ENCODE measurements at regions not wholly inside any gene's neighbourhood (a gene's known extent, or its start where the extent isn't known, plus 50 kb on each side); places are given as distances from the start of the nearest gene placed in this dataset.

- Mint-ChIP-seq H3K9me3 (peaks cover 7 to 43% (median 17%) of the 10 kb centered on the region in 11 donors), H3K4me3 (no peak overlapping the region), H3K4me1 (no peaks in the 10 kb centered on the region), H3K27me3 (peaks cover 0 to 4% (median 0%) of the 10 kb centered on the region in 5 donors), H3K27ac (no peak overlapping the region), H3K36me3 (peaks cover 0 to 3% (median 0%) of the 10 kb centered on the region in 5 donors)
- H3K27ac ChIP-seq (ENCODE audit: low read depth, low read length): no peak overlapping the region
- DNase-seq (no peak), ATAC-seq (no peak)
- no peaks in the 10 kb centered on the region for H3K9me3 ChIP-seq (ENCODE audit: control insufficient read depth in 2 of 3, low read length in 3 of 3)
- H3K27me3 ChIP-seq (ENCODE audit: control insufficient read depth in 2 of 2, insufficient read depth in 2 of 2, low read length in 2 of 2): no peaks in the 10 kb centered on the region
- POLR2A ChIA-PET: no interaction called here
- intact Hi-C loops (cut with micrococcal nuclease): no loop called here
- CTCF ChIA-PET: no interaction called here
- no peaks in the 10 kb centered on the region for H3K4me1 ChIP-seq (ENCODE audit: control insufficient read depth in 2 of 2, insufficient read depth in 2 of 2, low read length in 2 of 2)
- H3K36me3 ChIP-seq (ENCODE audit: control insufficient read depth in 2 of 3, insufficient read depth in 3 of 3, low read length in 3 of 3): no peaks in the 10 kb centered on the region
- H3K4me3 ChIP-seq (ENCODE audit: low read length): no peak overlapping the region
These were observed 297.0 kb upstream of the TAS2R1 start for GRCh38 chr5:9927106-9927505.

DNA sequence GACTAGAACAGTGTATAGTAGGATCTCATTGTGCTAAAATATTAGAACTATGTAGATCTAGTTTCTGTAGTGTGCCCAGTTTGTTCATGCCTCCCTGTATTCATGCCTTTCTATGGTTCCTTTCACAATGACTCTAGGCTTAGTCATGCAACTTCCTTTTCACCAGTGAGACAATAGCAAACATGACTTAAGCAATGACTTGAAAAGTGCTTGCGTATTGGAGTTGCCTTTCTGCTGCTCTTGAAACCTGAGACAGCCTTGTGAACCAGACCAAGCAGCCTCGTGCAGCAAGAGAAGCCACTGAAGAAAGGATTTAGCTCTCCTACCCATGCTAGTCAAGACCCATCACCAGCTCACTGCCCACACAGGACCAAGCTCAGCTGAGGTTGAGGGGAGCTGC, 294.5 kb upstream of the TAS2R1 start:
- H3K27me3 Mint-ChIP-seq: no peaks in the 10 kb centered on the region

DNA sequence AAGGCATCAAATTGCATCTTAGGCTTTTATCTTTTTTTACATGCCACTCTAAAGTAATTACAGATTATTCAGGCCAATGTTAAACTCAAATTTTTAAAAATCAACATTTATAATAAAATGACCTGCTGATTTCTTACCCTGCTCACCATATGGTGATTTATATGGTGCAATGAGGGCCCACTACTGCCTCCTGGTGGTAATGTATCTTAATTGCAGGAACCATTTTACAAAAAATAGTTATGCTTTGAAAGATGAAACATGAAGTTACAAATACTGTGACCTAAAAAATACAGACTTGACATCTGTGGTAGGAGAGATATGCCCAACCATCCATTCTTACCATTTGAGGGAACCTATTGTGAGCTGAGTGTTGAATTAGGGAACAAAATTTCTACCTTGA, 292.6 kb upstream of the TAS2R1 start:
- POLR2A ChIA-PET: no interaction called here
- Histone ChIP-seq H3K27ac (ENCODE audit: low read depth, low read length) (no peak overlapping the region), H3K4me1 (ENCODE audit: control insufficient read depth in 2 of 2, insufficient read depth in 2 of 2, low read length in 2 of 2) (no peaks in the 10 kb centered on the region), H3K9me3 (ENCODE audit: control insufficient read depth in 2 of 3, low read length in 3 of 3) (no peaks in the 10 kb centered on the region), H3K27me3 (ENCODE audit: control insufficient read depth in 2 of 2, insufficient read depth in 2 of 2, low read length in 2 of 2) (no peaks in the 10 kb centered on the region), H3K4me3 (ENCODE audit: low read length) (no peak overlapping the region), H3K36me3 (ENCODE audit: control insufficient read depth in 2 of 3, insufficient read depth in 3 of 3, low read length in 3 of 3) (no peaks in the 10 kb centered on the region)
- no peaks in the 10 kb centered on the region for H3K4me1 Mint-ChIP-seq
- intact Hi-C loops (cut with micrococcal nuclease): no loop called here
- no peaks in the 10 kb centered on the region for H3K36me3 Mint-ChIP-seq
- H3K27ac Mint-ChIP-seq: no peak overlapping the region
- no peaks in the 10 kb centered on the region for H3K27me3 Mint-ChIP-seq
- CTCF ChIA-PET: no interaction called here
- peaks cover 8 to 48% (median 16%) of the 10 kb centered on the region in 11 donors for H3K9me3 Mint-ChIP-seq
- no peak for DNase-seq
- no peak overlapping the region for H3K4me3 Mint-ChIP-seq
- ATAC-seq: no peak

More for the DNA sequence above, 294.5 kb upstream of the TAS2R1 start:
- ChIA-PET POLR2A (no interaction called here), CTCF (no interaction called here)
- no peaks in the 10 kb centered on the region for H3K4me1 Mint-ChIP-seq
- DNase-seq (no peak), ATAC-seq (no peak)
- Histone ChIP-seq H3K9me3 (ENCODE audit: control insufficient read depth in 2 of 3, low read length in 3 of 3) (no peaks in the 10 kb centered on the region), H3K27me3 (ENCODE audit: control insufficient read depth in 2 of 2, insufficient read depth in 2 of 2, low read length in 2 of 2) (no peaks in the 10 kb centered on the region), H3K4me3 (ENCODE audit: low read length) (no peak overlapping the region), H3K4me1 (ENCODE audit: control insufficient read depth in 2 of 2, insufficient read depth in 2 of 2, low read length in 2 of 2) (no peaks in the 10 kb centered on the region), H3K27ac (ENCODE audit: low read depth, low read length) (no peak overlapping the region), H3K36me3 (ENCODE audit: control insufficient read depth in 2 of 3, insufficient read depth in 3 of 3, low read length in 3 of 3) (no peaks in the 10 kb centered on the region)
- H3K36me3 Mint-ChIP-seq: no peaks in the 10 kb centered on the region
- H3K27ac Mint-ChIP-seq: no peak overlapping the region
- H3K9me3 Mint-ChIP-seq: peaks cover 8 to 54% (median 16%) of the 10 kb centered on the region in 11 donors
- intact Hi-C loops (cut with micrococcal nuclease): no loop called here
- H3K4me3 Mint-ChIP-seq: no peak overlapping the region

DNA sequence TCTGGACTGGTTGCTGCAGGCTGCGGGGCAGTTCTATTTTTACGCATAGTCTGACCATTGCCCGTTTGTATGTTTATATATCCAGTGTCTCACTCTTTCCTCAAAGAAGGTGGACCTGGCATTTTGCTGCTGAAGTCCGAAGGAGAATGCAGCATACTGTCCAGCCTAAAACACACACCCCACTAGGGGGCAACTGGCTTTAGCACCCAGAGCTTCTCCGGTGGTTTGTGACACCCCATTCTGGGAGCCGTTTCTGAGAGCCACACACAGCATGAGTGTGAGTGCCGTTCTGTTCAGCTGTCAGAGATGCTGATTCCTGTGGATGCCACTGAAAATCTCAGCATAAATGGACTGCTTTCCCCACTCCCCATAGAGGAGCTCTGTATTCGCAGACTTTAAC, 290.5 kb upstream of the TAS2R1 start:
- no peak for ATAC-seq
- ChIA-PET CTCF (no interaction called here), POLR2A (no interaction called here)
- Histone ChIP-seq H3K27ac (ENCODE audit: low read depth, low read length) (no peak overlapping the region), H3K36me3 (ENCODE audit: control insufficient read depth in 2 of 3, insufficient read depth in 3 of 3, low read length in 3 of 3) (no peaks in the 10 kb centered on the region), H3K4me1 (ENCODE audit: control insufficient read depth in 2 of 2, insufficient read depth in 2 of 2, low read length in 2 of 2) (no peaks in the 10 kb centered on the region), H3K4me3 (ENCODE audit: low read length) (no peak overlapping the region), H3K9me3 (ENCODE audit: control insufficient read depth in 2 of 3, low read length in 3 of 3) (no peaks in the 10 kb centered on the region), H3K27me3 (ENCODE audit: control insufficient read depth in 2 of 2, insufficient read depth in 2 of 2, low read length in 2 of 2) (no peaks in the 10 kb centered on the region)
- Mint-ChIP-seq H3K36me3 (no peaks in the 10 kb centered on the region), H3K27me3 (no peaks in the 10 kb centered on the region), H3K9me3 (peaks cover 8 to 53% (median 13%) of the 10 kb centered on the region in 11 donors), H3K27ac (no peak overlapping the region), H3K4me3 (no peak overlapping the region), H3K4me1 (no peaks in the 10 kb centered on the region)
- intact Hi-C loops (cut with micrococcal nuclease): no loop called here
- no peak for DNase-seq

- POLR2A ChIA-PET: no interaction called here
- Mint-ChIP-seq H3K4me3 (no peak overlapping the region), H3K4me1 (no peaks in the 10 kb centered on the region), H3K27me3 (no peaks in the 10 kb centered on the region), H3K9me3 (peaks cover 2 to 41% (median 8%) of the 10 kb centered on the region in 11 donors), H3K36me3 (no peaks in the 10 kb centered on the region), H3K27ac (no peak overlapping the region)
- H3K9me3 ChIP-seq (ENCODE audit: control insufficient read depth in 2 of 3, low read length in 3 of 3): no peaks in the 10 kb centered on the region
- no peaks in the 10 kb centered on the region for H3K27me3 ChIP-seq (ENCODE audit: control insufficient read depth in 2 of 2, insufficient read depth in 2 of 2, low read length in 2 of 2)
- CTCF ChIA-PET: no interaction called here
- no peak for ATAC-seq
- no peaks in the 10 kb centered on the region for H3K36me3 ChIP-seq (ENCODE audit: control insufficient read depth in 2 of 3, insufficient read depth in 3 of 3, low read length in 3 of 3)
- no peak overlapping the region for H3K27ac ChIP-seq (ENCODE audit: low read depth, low read length)
- intact Hi-C loops (cut with micrococcal nuclease): no loop called here
- no peaks in the 10 kb centered on the region for H3K4me1 ChIP-seq (ENCODE audit: control insufficient read depth in 2 of 2, insufficient read depth in 2 of 2, low read length in 2 of 2)
- no peak overlapping the region for H3K4me3 ChIP-seq (ENCODE audit: low read length)
- no peak for DNase-seq
These were observed 289.3 kb upstream of the TAS2R1 start for GRCh38 chr5:9919306-9920030.

- Histone ChIP-seq H3K27ac (ENCODE audit: low read depth, low read length) (no peak overlapping the region), H3K9me3 (ENCODE audit: control insufficient read depth in 2 of 3, low read length in 3 of 3) (peaks cover 0 to 5% (median 0%) of the 10 kb centered on the region in 3 experiments), H3K4me3 (ENCODE audit: low read length) (no peak overlapping the region), H3K4me1 (ENCODE audit: control insufficient read depth in 2 of 2, insufficient read depth in 2 of 2, low read length in 2 of 2) (no peaks in the 10 kb centered on the region), H3K36me3 (ENCODE audit: control insufficient read depth in 2 of 3, insufficient read depth in 3 of 3, low read length in 3 of 3) (no peaks in the 10 kb centered on the region), H3K27me3 (ENCODE audit: control insufficient read depth in 2 of 2, insufficient read depth in 2 of 2, low read length in 2 of 2) (no peaks in the 10 kb centered on the region)
- ChIA-PET CTCF (no interaction called here), POLR2A (no interaction called here)
- DNase-seq (no peak), ATAC-seq (no peak)
- H3K27ac Mint-ChIP-seq: no peak overlapping the region
- H3K36me3 Mint-ChIP-seq: no peaks in the 10 kb centered on the region
- H3K9me3 Mint-ChIP-seq: peaks cover 0 to 19% (median 11%) of the 10 kb centered on the region in 11 donors
- no peak overlapping the region for H3K4me3 Mint-ChIP-seq
- H3K27me3 Mint-ChIP-seq: peaks cover 0 to 5% (median 3%) of the 10 kb centered on the region in 5 donors
- intact Hi-C loops (cut with micrococcal nuclease): no loop called here
- no peaks in the 10 kb centered on the region for H3K4me1 Mint-ChIP-seq
These were observed 275.5 kb upstream of the TAS2R1 start for GRCh38 chr5:9905661-9906060.

GRCh38 chr5:9903801-9904200, 273.6 kb upstream of the TAS2R1 start:
- Histone ChIP-seq H3K9me3 (ENCODE audit: control insufficient read depth in 2 of 3, low read length in 3 of 3) (peaks cover 0 to 5% (median 0%) of the 10 kb centered on the region in 3 experiments), H3K27me3 (ENCODE audit: control insufficient read depth in 2 of 2, insufficient read depth in 2 of 2, low read length in 2 of 2) (no peaks in the 10 kb centered on the region), H3K27ac (ENCODE audit: low read depth, low read length) (no peak overlapping the region), H3K4me1 (ENCODE audit: control insufficient read depth in 2 of 2, insufficient read depth in 2 of 2, low read length in 2 of 2) (no peaks in the 10 kb centered on the region), H3K36me3 (ENCODE audit: control insufficient read depth in 2 of 3, insufficient read depth in 3 of 3, low read length in 3 of 3) (no peaks in the 10 kb centered on the region), H3K4me3 (ENCODE audit: low read length) (no peak overlapping the region)
- Mint-ChIP-seq H3K27ac (no peak overlapping the region), H3K4me3 (no peak overlapping the region), H3K4me1 (no peaks in the 10 kb centered on the region), H3K9me3 (peaks cover 0 to 19% (median 9%) of the 10 kb centered on the region in 11 donors), H3K27me3 (no peaks in the 10 kb centered on the region), H3K36me3 (no peaks in the 10 kb centered on the region)
- ChIA-PET POLR2A (no interaction called here), CTCF (no interaction called here)
- ATAC-seq (no peak), DNase-seq (no peak)
- intact Hi-C loops (cut with micrococcal nuclease): no loop called here
